ENCODE measurements at regions not wholly inside any gene's neighbourhood (a gene's known extent, or its start where the extent isn't known, plus 50 kb on each side); places are given as distances from the start of the nearest gene placed in this dataset.
A peak's percentile ranks its signal among the peaks of the same experiment; 100 is the strongest.

- no peaks in the 10 kb centered on the region for H3K9me3 ChIP-seq
- DNase-seq (no peak), ATAC-seq (no peak)
- no peaks in the 10 kb centered on the region for H3K4me1 ChIP-seq
- intact Hi-C loops (cut with DNase I): no loop called here
- no peak overlapping the region for H3K4me3 ChIP-seq
- WGBS, 4 donors: 63 to 84% (median 71%) methylated on average over 3 of the region's 3 CpGs
- H3K36me3 ChIP-seq: no peaks in the 10 kb centered on the region
- no peak overlapping the region for H3K27ac ChIP-seq
- TF ChIP-seq CTCF (IDR thresholded peaks at IDR 0.05) (no peak), POLR2A (IDR thresholded peaks at IDR 0.05) (no peak)
- H3K27me3 ChIP-seq: peaks cover 0 to 5% (median 0%) of the 10 kb centered on the region in 9 donors
Measured at GRCh38 chr1:244220410-244220809, 169.3 kb downstream of the ZBTB18 start.

- intact Hi-C loops (cut with DNase I): no loop called here
- no peak for ATAC-seq
- H3K4me1 ChIP-seq: no peaks in the 10 kb centered on the region
- H3K27me3 ChIP-seq: peaks cover 0 to 5% (median 0%) of the 10 kb centered on the region in 9 donors
- TF ChIP-seq CTCF (IDR thresholded peaks at IDR 0.05) (no peak), POLR2A (IDR thresholded peaks at IDR 0.05) (no peak)
- no peaks in the 10 kb centered on the region for H3K36me3 ChIP-seq
- H3K27ac ChIP-seq: no peak overlapping the region
- WGBS, 4 donors: 37 to 68% (median 51%) methylated on average over 4 of the region's 4 CpGs
- no peak overlapping the region for H3K4me3 ChIP-seq
- no peak for DNase-seq
- no peaks in the 10 kb centered on the region for H3K9me3 ChIP-seq
Measured at GRCh38 chr1:244221991-244222390, 170.9 kb downstream of the ZBTB18 start.

GRCh38 chr1:244224487-244225430 lies 173.7 kb downstream of the ZBTB18 start:
- no peaks in the 10 kb centered on the region for H3K4me1 ChIP-seq
- H3K4me3 ChIP-seq: peak overlapping the region in 1 of 12 donors; percentile 43
- WGBS, 4 donors: 80 to 86% (median 84%) methylated on average over 11 of the region's 11 CpGs
- ATAC-seq (peak in 2 of 4 donors; percentile 53 to 71), DNase-seq (peak in 4 of 5 donors; percentile 25 to 71 (median 48))
- no peaks in the 10 kb centered on the region for H3K9me3 ChIP-seq
- intact Hi-C loops (cut with DNase I): no loop called here
- H3K27me3 ChIP-seq: peaks cover 0 to 6% (median 0%) of the 10 kb centered on the region in 9 donors
- H3K27ac ChIP-seq: peak overlapping the region in 3 of 12 donors; percentile 13 to 93 (median 41)
- TF ChIP-seq POLR2A (IDR thresholded peaks at IDR 0.05): no peak
- no peak for TF ChIP-seq CTCF (IDR thresholded peaks at IDR 0.05)
- H3K36me3 ChIP-seq: no peaks in the 10 kb centered on the region

- 85 to 93% (median 89%) methylated on average over 3 of the region's 3 CpGs for WGBS, 4 donors
- H3K27ac ChIP-seq: no peak overlapping the region
- no peak for ATAC-seq
- H3K9me3 ChIP-seq: no peaks in the 10 kb centered on the region
- no peaks in the 10 kb centered on the region for H3K36me3 ChIP-seq
- intact Hi-C loops (cut with DNase I): no loop called here
- TF ChIP-seq CTCF (IDR thresholded peaks at IDR 0.05): no peak
- TF ChIP-seq POLR2A (IDR thresholded peaks at IDR 0.05): no peak
- H3K4me3 ChIP-seq: no peak overlapping the region
- no peak for DNase-seq
- peaks cover 0 to 21% (median 0%) of the 10 kb centered on the region in 9 donors for H3K27me3 ChIP-seq
- peaks cover 0 to 4% (median 0%) of the 10 kb centered on the region in 12 donors for H3K4me1 ChIP-seq
Measured at GRCh38 chr1:244226435-244226834, 175.4 kb downstream of the ZBTB18 start.
